ENCODE measurements at regions not wholly inside any gene's neighbourhood (a gene's known extent, or its start where the extent isn't known, plus 50 kb on each side); places are given as distances from the start of the nearest gene placed in this dataset.

- TF ChIP-seq CTCF (IDR thresholded peaks at IDR 0.05) = no peak
- no peak for TF ChIP-seq POLR2A (IDR thresholded peaks at IDR 0.05)
These were observed 469.6 kb upstream of the FZD8 start for GRCh38 chr10:36111676-36112075.
